WTC11 (cell line): ENCODE measurements at regions not wholly inside any gene's neighbourhood (a gene's known extent, or its start where the extent isn't known, plus 50 kb on each side); places are given as distances from the start of the nearest gene placed in this dataset.

Experiments
- ATAC-seq: fragments of 200-7000 bp; cut with Tn5 transposase; 2 replicates; pipeline ENCODE4 v1.10.0; 2021; ENCODE audit warnings: mild to moderate bottlenecking, moderate library complexity
- CTCF ChIA-PET: fragments of 300-600 bp; sonication (Branson Sonifier 250); formaldehyde crosslinking; loops from one replicate; lab custom pipeline; 2021; ENCODE audit warnings: antibody characterized with exemption; lab: Charles Lee
- POLR2A ChIA-PET: fragments of 350-600 bp; sonication (Branson Sonifier 250); formaldehyde crosslinking; loops from one replicate; lab custom pipeline; 2021; ENCODE audit warnings: antibody characterized with exemption; lab: Charles Lee
- DNase-seq: peaks from one replicate; pipeline ENCODE4 v3.0.0; 2021; ENCODE audit warnings: low spot score
- H3K27ac Mint-ChIP-seq: 2 replicates; pipeline ENCODE4 v1.8.0; 2021; ENCODE audit warnings: mixed read lengths
- H3K27me3 Mint-ChIP-seq: 2 replicates; pipeline ENCODE4 v1.8.0; 2021; ENCODE audit warnings: low read depth, mild to moderate bottlenecking, moderate library complexity, mixed read lengths
- H3K36me3 Mint-ChIP-seq: 2 replicates; pipeline ENCODE4 v1.8.0; 2021; ENCODE audit warnings: mixed read lengths
- H3K4me1 Mint-ChIP-seq: 2 replicates; pipeline ENCODE4 v1.8.0; 2022; ENCODE audit warnings: mixed read lengths
- H3K4me3 Mint-ChIP-seq: 2 replicates; pipeline ENCODE4 v1.8.0; 2021; ENCODE audit warnings: mild to moderate bottlenecking, moderate library complexity, mixed read lengths
- H3K9me3 Mint-ChIP-seq: 2 replicates; pipeline ENCODE4 v1.8.0; 2021; ENCODE audit warnings: mixed read lengths
- CBFB ChIP-seq: sonication (generic); formaldehyde crosslinking; IDR thresholded peaks from 2 replicates; pipeline ENCODE4 v1.8.1; 2022; ENCODE audit warnings: mild to moderate bottlenecking, low read depth, missing genetic modification reagents
- ETV6 ChIP-seq: sonication (generic); formaldehyde crosslinking; IDR thresholded peaks from 2 replicates; pipeline ENCODE4 v1.8.1; 2022; ENCODE audit warnings: mild to moderate bottlenecking, missing genetic modification reagents
- GRHL2 ChIP-seq: fragments of 250-450 bp; sonication (Bioruptor Pico); IDR thresholded peaks from 2 replicates; pipeline ENCODE4 v1.8.0; 2022; ENCODE audit warnings: mild to moderate bottlenecking, moderate library complexity; ENCODE audit not compliant: insufficient replicate concordance, severe bottlenecking
- GTF2I ChIP-seq: fragments of 250-450 bp; sonication (Bioruptor Pico); conservative IDR thresholded peaks from 2 replicates; pipeline ENCODE4 v1.4.0; 2021; ENCODE audit warnings: mild to moderate bottlenecking
- MXD4 ChIP-seq: fragments of 250-450 bp; sonication (Bioruptor Pico); IDR thresholded peaks from 2 replicates; pipeline ENCODE4 v1.8.0; 2021; ENCODE audit warnings: mild to moderate bottlenecking, moderate library complexity, borderline replicate concordance
- MYBL2 ChIP-seq: sonication (generic); formaldehyde crosslinking; IDR thresholded peaks from 2 replicates; pipeline ENCODE4 v1.8.1; 2023; ENCODE audit warnings: mild to moderate bottlenecking, moderate library complexity, missing genetic modification reagents
- NR2C2 ChIP-seq: sonication (generic); formaldehyde crosslinking; IDR thresholded peaks from 2 replicates; pipeline ENCODE4 v1.8.0; 2022; ENCODE audit warnings: mild to moderate bottlenecking, missing genetic modification reagents
- NR3C1 ChIP-seq: sonication (generic); formaldehyde crosslinking; conservative IDR thresholded peaks from 2 replicates; pipeline ENCODE4 v1.8.1; 2023; ENCODE audit warnings: low read depth, mild to moderate bottlenecking, missing genetic modification reagents
- OVOL2 ChIP-seq: fragments of 250-450 bp; sonication (Bioruptor Pico); IDR thresholded peaks from 2 replicates; pipeline ENCODE4 v1.9.0; 2021; ENCODE audit warnings: mild to moderate bottlenecking, borderline replicate concordance
- RELA ChIP-seq: sonication (generic); formaldehyde crosslinking; IDR thresholded peaks from 2 replicates; pipeline ENCODE4 v1.8.1; 2022; ENCODE audit warnings: missing genetic modification reagents, mild to moderate bottlenecking, borderline replicate concordance
- RORB ChIP-seq: fragments of 250-450 bp; sonication (Bioruptor Pico); IDR thresholded peaks from 2 replicates; pipeline ENCODE4 v1.9.0; 2021; ENCODE audit warnings: mild to moderate bottlenecking
- SP1 ChIP-seq: sonication (generic); formaldehyde crosslinking; conservative IDR thresholded peaks from 2 replicates; pipeline ENCODE4 v1.8.1; 2022; ENCODE audit warnings: missing genetic modification reagents
- TEAD1 ChIP-seq: sonication (generic); formaldehyde crosslinking; IDR thresholded peaks from 2 replicates; pipeline ENCODE4 v1.8.0; 2022; ENCODE audit warnings: mild to moderate bottlenecking, missing genetic modification reagents
- ZNF138 ChIP-seq: sonication (generic); formaldehyde crosslinking; conservative IDR thresholded peaks from 2 replicates; pipeline ENCODE4 v1.8.1; 2022; ENCODE audit warnings: mild to moderate bottlenecking, moderate library complexity, missing genetic modification reagents
- ZNF396 ChIP-seq: fragments of 250-450 bp; sonication (Bioruptor Pico); IDR thresholded peaks from 2 replicates; pipeline ENCODE4 v1.8.0; 2021; ENCODE audit warnings: mild to moderate bottlenecking, moderate library complexity, borderline replicate concordance
- TF ChIP-seq, protein P1 (sequence below): sonication (generic); formaldehyde crosslinking; conservative IDR thresholded peaks from 2 replicates; pipeline ENCODE4 v1.8.1; 2023; ENCODE audit warnings: mild to moderate bottlenecking, low read depth, missing genetic modification reagents, moderate library complexity
- TF ChIP-seq, protein P2 (sequence below): fragments of 250-450 bp; sonication (Bioruptor Pico); IDR thresholded peaks from 2 replicates; pipeline ENCODE4 v2.1.2; 2022; ENCODE audit warnings: mild to moderate bottlenecking, moderate library complexity
- TF ChIP-seq, protein P3 (sequence below): sonication (generic); formaldehyde crosslinking; IDR thresholded peaks from 2 replicates; pipeline ENCODE4 v1.8.1; 2023; ENCODE audit warnings: mild to moderate bottlenecking, missing genetic modification reagents, moderate library complexity
- TF ChIP-seq, protein P4 (sequence below): sonication (generic); formaldehyde crosslinking; IDR thresholded peaks from 2 replicates; pipeline ENCODE4 v1.8.1; 2022; ENCODE audit warnings: low read depth, missing genetic modification reagents, borderline replicate concordance

- TF ChIP-seq, protein P1, sequence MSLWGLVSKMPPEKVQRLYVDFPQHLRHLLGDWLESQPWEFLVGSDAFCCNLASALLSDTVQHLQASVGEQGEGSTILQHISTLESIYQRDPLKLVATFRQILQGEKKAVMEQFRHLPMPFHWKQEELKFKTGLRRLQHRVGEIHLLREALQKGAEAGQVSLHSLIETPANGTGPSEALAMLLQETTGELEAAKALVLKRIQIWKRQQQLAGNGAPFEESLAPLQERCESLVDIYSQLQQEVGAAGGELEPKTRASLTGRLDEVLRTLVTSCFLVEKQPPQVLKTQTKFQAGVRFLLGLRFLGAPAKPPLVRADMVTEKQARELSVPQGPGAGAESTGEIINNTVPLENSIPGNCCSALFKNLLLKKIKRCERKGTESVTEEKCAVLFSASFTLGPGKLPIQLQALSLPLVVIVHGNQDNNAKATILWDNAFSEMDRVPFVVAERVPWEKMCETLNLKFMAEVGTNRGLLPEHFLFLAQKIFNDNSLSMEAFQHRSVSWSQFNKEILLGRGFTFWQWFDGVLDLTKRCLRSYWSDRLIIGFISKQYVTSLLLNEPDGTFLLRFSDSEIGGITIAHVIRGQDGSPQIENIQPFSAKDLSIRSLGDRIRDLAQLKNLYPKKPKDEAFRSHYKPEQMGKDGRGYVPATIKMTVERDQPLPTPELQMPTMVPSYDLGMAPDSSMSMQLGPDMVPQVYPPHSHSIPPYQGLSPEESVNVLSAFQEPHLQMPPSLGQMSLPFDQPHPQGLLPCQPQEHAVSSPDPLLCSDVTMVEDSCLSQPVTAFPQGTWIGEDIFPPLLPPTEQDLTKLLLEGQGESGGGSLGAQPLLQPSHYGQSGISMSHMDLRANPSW (CRISPR knock-in tag): no peak
- TF ChIP-seq NR3C1 (CRISPR knock-in tag): no peak
These were observed 116.9 kb upstream of the CREB1 start (continued) for GRCh38 chr2:207412787-207413310.

GRCh38 chr2:207413376-207413907, 116.3 kb upstream of the CREB1 start:
- no peaks in the 10 kb centered on the region for H3K27me3 Mint-ChIP-seq
- H3K36me3 Mint-ChIP-seq: no peaks in the 10 kb centered on the region
- DNase-seq (no peak), ATAC-seq (no peak)
- H3K4me3 Mint-ChIP-seq: no peak overlapping the region
- H3K9me3 Mint-ChIP-seq: no peaks in the 10 kb centered on the region
- peaks cover 66% of the 10 kb centered on the region for H3K4me1 Mint-ChIP-seq
- CTCF ChIA-PET: interaction anchor here (1.2 kb wide), 1 partner anchor 627 kb away, joined by 3 read pairs; no protein-coding TSS in a partner anchor
- POLR2A ChIA-PET: no interaction called here
- no peak for TF ChIP-seq OVOL2 (CRISPR knock-in tag)
- TF ChIP-seq MXD4 (CRISPR knock-in tag): no peak
- TF ChIP-seq ZNF396 (CRISPR knock-in tag): no peak
- TF ChIP-seq RELA (CRISPR knock-in tag): no peak
- no peak for TF ChIP-seq GTF2I
- TF ChIP-seq, protein P2, sequence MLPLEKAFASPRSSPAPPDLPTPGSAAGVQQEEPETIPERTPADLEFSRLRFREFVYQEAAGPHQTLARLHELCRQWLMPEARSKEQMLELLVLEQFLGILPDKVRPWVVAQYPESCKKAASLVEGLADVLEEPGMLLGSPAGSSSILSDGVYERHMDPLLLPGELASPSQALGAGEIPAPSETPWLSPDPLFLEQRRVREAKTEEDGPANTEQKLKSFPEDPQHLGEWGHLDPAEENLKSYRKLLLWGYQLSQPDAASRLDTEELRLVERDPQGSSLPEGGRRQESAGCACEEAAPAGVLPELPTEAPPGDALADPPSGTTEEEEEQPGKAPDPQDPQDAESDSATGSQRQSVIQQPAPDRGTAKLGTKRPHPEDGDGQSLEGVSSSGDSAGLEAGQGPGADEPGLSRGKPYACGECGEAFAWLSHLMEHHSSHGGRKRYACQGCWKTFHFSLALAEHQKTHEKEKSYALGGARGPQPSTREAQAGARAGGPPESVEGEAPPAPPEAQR (CRISPR knock-in tag): no peak
- H3K27ac Mint-ChIP-seq: no peak overlapping the region

DNA sequence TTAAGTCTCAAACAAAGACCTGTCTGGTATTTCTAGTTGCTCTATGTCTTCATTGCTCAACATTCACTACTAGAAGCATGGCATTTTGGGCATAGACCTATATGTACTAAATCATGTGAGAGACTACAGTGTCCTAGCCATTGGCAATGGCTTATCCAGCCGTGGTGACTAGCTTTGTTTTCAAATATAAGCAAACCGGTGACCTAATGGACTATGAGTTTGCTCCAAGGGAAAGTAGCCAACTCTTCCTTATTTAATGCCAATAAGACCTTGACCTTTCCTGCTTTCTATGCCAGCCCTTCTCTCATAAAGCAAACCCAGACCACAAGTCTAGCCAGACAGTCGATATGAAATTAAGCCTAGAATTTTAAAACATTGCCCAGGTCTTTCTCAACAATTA, 113.7 kb upstream of the CREB1 start:
- H3K4me3 Mint-ChIP-seq: no peak overlapping the region
- no peaks in the 10 kb centered on the region for H3K27me3 Mint-ChIP-seq
- ChIA-PET CTCF (interaction anchor here (1.1 kb wide), 1 partner anchor 435 kb away, joined by 3 read pairs; no protein-coding TSS in a partner anchor), POLR2A (no interaction called here)
- no peaks in the 10 kb centered on the region for H3K9me3 Mint-ChIP-seq
- H3K27ac Mint-ChIP-seq: no peak overlapping the region
- peaks cover 45% of the 10 kb centered on the region for H3K4me1 Mint-ChIP-seq
- no peaks in the 10 kb centered on the region for H3K36me3 Mint-ChIP-seq
- TF ChIP-seq MYBL2 (CRISPR knock-in tag): no peak
- no peak for TF ChIP-seq RELA (CRISPR knock-in tag)
- TF ChIP-seq SP1: no peak
- no peak for TF ChIP-seq CBFB
- TF ChIP-seq, protein P2 (CRISPR knock-in tag): no peak
- TF ChIP-seq ETV6 (CRISPR knock-in tag): no peak
- TF ChIP-seq RORB: no peak
- TF ChIP-seq GTF2I: no peak
- TF ChIP-seq, protein P3, sequence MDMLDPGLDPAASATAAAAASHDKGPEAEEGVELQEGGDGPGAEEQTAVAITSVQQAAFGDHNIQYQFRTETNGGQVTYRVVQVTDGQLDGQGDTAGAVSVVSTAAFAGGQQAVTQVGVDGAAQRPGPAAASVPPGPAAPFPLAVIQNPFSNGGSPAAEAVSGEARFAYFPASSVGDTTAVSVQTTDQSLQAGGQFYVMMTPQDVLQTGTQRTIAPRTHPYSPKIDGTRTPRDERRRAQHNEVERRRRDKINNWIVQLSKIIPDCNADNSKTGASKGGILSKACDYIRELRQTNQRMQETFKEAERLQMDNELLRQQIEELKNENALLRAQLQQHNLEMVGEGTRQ (CRISPR knock-in tag): no peak
- TF ChIP-seq MXD4 (CRISPR knock-in tag): no peak
- no peak for TF ChIP-seq OVOL2 (CRISPR knock-in tag)
- no peak for TF ChIP-seq NR2C2 (CRISPR knock-in tag)
- TF ChIP-seq GRHL2: no peak
- TF ChIP-seq ZNF138 (CRISPR knock-in tag): no peak
- TF ChIP-seq, protein P4, sequence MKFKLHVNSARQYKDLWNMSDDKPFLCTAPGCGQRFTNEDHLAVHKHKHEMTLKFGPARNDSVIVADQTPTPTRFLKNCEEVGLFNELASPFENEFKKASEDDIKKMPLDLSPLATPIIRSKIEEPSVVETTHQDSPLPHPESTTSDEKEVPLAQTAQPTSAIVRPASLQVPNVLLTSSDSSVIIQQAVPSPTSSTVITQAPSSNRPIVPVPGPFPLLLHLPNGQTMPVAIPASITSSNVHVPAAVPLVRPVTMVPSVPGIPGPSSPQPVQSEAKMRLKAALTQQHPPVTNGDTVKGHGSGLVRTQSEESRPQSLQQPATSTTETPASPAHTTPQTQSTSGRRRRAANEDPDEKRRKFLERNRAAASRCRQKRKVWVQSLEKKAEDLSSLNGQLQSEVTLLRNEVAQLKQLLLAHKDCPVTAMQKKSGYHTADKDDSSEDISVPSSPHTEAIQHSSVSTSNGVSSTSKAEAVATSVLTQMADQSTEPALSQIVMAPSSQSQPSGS (CRISPR knock-in tag): no peak
- TF ChIP-seq TEAD1: no peak
- no peak for ATAC-seq
- no peak for DNase-seq
